HG03095 (cell line): ENCODE measurements at regions not wholly inside any gene's neighbourhood (a gene's known extent, or its start where the extent isn't known, plus 50 kb on each side); places are given as distances from the start of the nearest gene placed in this dataset.

Experiments
- ATAC-seq: cut with Tn5 transposase; IDR thresholded peaks from one replicate; pipeline ENCODE4 v1.9.1; 2021; ENCODE audit warnings: moderate library complexity; ENCODE audit not compliant: unreplicated experiment

GRCh38 chr18:28831476-28831875, 654.5 kb upstream of the CDH2 start:
- ATAC-seq: no peak

- ATAC-seq: no peak
Measured at GRCh38 chr18:28826107-28826506, 649.2 kb upstream of the CDH2 start.

GRCh38 chr18:28824183-28824574, 647.2 kb upstream of the CDH2 start:
- ATAC-seq: no peak

GRCh38 chr18:28823506-28824182, 646.7 kb upstream of the CDH2 start:
- no peak for ATAC-seq

GRCh38 chr18:28820353-28820752, 643.4 kb upstream of the CDH2 start:
- no peak for ATAC-seq

- no peak for ATAC-seq
Measured at GRCh38 chr18:28816155-28816554, 639.2 kb upstream of the CDH2 start.

GRCh38 chr18:28814365-28814764, 637.4 kb upstream of the CDH2 start:
- no peak for ATAC-seq

- no peak for ATAC-seq
Measured at GRCh38 chr18:28808373-28808772, 631.4 kb upstream of the CDH2 start.

GRCh38 chr18:28805491-28805890, 628.6 kb upstream of the CDH2 start:
- ATAC-seq: no peak

- ATAC-seq: no peak
Measured at GRCh38 chr18:28804512-28805202, 627.7 kb upstream of the CDH2 start.

- no peak for ATAC-seq
Measured at GRCh38 chr18:28802546-28802945, 625.6 kb upstream of the CDH2 start.

GRCh38 chr18:28801876-28802275, 624.9 kb upstream of the CDH2 start:
- ATAC-seq: no peak

GRCh38 chr18:28794459-28795245, 617.7 kb upstream of the CDH2 start:
- no peak for ATAC-seq

GRCh38 chr18:28793901-28794300, 617.0 kb upstream of the CDH2 start:
- no peak for ATAC-seq

GRCh38 chr18:28792404-28793086, 615.6 kb upstream of the CDH2 start:
- ATAC-seq: no peak

GRCh38 chr18:28791101-28791500, 614.2 kb upstream of the CDH2 start:
- no peak for ATAC-seq

GRCh38 chr18:28789502-28789901, 612.6 kb upstream of the CDH2 start:
- ATAC-seq: no peak

GRCh38 chr18:28786926-28787325, 610.0 kb upstream of the CDH2 start:
- no peak for ATAC-seq

GRCh38 chr18:28781616-28782362, 604.9 kb upstream of the CDH2 start:
- no peak for ATAC-seq

- no peak for ATAC-seq
Measured at GRCh38 chr18:28778706-28779105, 601.8 kb upstream of the CDH2 start.

GRCh38 chr18:28777756-28778155, 600.8 kb upstream of the CDH2 start:
- no peak for ATAC-seq
